ENCODE measurements at regions not wholly inside any gene's neighbourhood (a gene's known extent, or its start where the extent isn't known, plus 50 kb on each side); places are given as distances from the start of the nearest gene placed in this dataset.

GRCh38 chr14:71209888-71210287 is 302.6 kb downstream of the PCNX1 start:
- TF ChIP-seq POLR2AphosphoS5 (IDR thresholded peaks at IDR 0.05) (no peak), CTCF (IDR thresholded peaks at IDR 0.05) (no peak)

Measured in stomach (tissue), 4 donors.